Astrocyte (in vitro differentiated cells and primary cell): ENCODE measurements at regions not wholly inside any gene's neighbourhood (a gene's known extent, or its start where the extent isn't known, plus 50 kb on each side); places are given as distances from the start of the nearest gene placed in this dataset.
"Not testable (repeated sequence)": the region's sequence is repeated elsewhere in the genome, so short reads cannot be mapped to it uniquely, and the experiment has no call there.

Experiments used
- CTCF ChIP-seq: IDR thresholded peaks from 2 replicates; pipeline ENCODE4 v1.5.1; 2011; ENCODE audit warnings: low read depth, mild to moderate bottlenecking, inconsistent platforms, low read length, moderate library complexity; ENCODE audit not compliant: insufficient read depth
- EZH2 ChIP-seq: IDR thresholded peaks from 2 replicates; pipeline ENCODE4 v1.6.1; 2012; ENCODE audit warnings: mild to moderate bottlenecking, low read length, inconsistent platforms; ENCODE audit not compliant: insufficient read depth

- TF ChIP-seq EZH2, CTCF: not testable (repeated sequence)
Observed at GRCh38 chr3:66559924-66560323, 59.1 kb upstream of the LRIG1 start.
